Cardiac muscle cell (in vitro differentiated cells and primary cell): ENCODE measurements at regions not wholly inside any gene's neighbourhood (a gene's known extent, or its start where the extent isn't known, plus 50 kb on each side); places are given as distances from the start of the nearest gene placed in this dataset.
"Not testable (repeated sequence)": the region's sequence is repeated elsewhere in the genome, so short reads cannot be mapped to it uniquely, and the experiment has no call there.

Source experiments
- DNase-seq, 2 donors: peaks; one replicate each; pipeline versions ENCODE4 v3.0.0 to v3.0.0-alpha.2; 2010 to 2017; ENCODE audit warnings: low read depth in 1 of 2, low spot score in 1 of 2
- H3K27ac ChIP-seq: fragments of 200-600 bp; sonication (generic); 2 replicates; pipeline ENCODE4 v1.5.1; 2016
- H3K27me3 ChIP-seq: fragments of 200-600 bp; sonication (generic); 2 replicates; pipeline ENCODE4 v1.6.0; 2016; ENCODE audit warnings: control low read depth
- H3K36me3 ChIP-seq: fragments of 200-600 bp; sonication (generic); 2 replicates; pipeline ENCODE4 v1.5.1; 2016; ENCODE audit warnings: control low read depth
- H3K4me1 ChIP-seq: fragments of 200-600 bp; sonication (generic); 2 replicates; pipeline ENCODE4 v1.8.1; 2017; ENCODE audit warnings: low read depth, mild to moderate bottlenecking, mixed run types
- H3K4me3 ChIP-seq: fragments of 200-600 bp; sonication (generic); 2 replicates; pipeline ENCODE4 v1.5.1; 2016; ENCODE audit warnings: mild to moderate bottlenecking
- H3K9me3 ChIP-seq: fragments of 200-600 bp; sonication (generic); 2 replicates; pipeline ENCODE4 v1.5.1; 2017; ENCODE audit warnings: low read depth, mild to moderate bottlenecking, control low read depth
- TF ChIP-seq, protein P1 (sequence below): IDR thresholded peaks from 2 replicates; pipeline ENCODE4 v1.5.1; 2012; ENCODE audit warnings: low read depth, mild to moderate bottlenecking, low read length

DNA sequence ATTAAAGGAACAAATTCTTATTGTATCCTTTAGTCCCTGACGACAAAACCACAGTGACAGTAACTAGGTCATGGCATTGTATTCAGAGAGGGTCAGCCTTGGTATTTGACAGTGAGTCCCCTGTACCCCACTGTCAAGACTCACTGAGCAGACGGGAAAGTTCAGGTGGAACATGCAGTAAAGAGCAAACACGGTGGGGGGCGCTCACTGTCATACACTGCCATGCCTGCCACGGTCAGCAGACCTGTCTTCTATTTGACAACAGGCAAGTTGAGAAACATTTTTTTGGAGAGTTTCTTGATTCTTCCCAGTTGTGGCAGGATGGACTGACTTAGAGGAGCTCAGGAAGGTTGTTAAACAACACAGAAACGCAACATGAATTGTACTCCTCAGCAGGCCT, 681.6 kb downstream of the KCNJ18 start:
- no peaks in the 10 kb centered on the region for H3K4me1 ChIP-seq
- no peak overlapping the region for H3K4me3 ChIP-seq
- no peaks in the 10 kb centered on the region for H3K36me3 ChIP-seq
- TF ChIP-seq, protein P1, sequence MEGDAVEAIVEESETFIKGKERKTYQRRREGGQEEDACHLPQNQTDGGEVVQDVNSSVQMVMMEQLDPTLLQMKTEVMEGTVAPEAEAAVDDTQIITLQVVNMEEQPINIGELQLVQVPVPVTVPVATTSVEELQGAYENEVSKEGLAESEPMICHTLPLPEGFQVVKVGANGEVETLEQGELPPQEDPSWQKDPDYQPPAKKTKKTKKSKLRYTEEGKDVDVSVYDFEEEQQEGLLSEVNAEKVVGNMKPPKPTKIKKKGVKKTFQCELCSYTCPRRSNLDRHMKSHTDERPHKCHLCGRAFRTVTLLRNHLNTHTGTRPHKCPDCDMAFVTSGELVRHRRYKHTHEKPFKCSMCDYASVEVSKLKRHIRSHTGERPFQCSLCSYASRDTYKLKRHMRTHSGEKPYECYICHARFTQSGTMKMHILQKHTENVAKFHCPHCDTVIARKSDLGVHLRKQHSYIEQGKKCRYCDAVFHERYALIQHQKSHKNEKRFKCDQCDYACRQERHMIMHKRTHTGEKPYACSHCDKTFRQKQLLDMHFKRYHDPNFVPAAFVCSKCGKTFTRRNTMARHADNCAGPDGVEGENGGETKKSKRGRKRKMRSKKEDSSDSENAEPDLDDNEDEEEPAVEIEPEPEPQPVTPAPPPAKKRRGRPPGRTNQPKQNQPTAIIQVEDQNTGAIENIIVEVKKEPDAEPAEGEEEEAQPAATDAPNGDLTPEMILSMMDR, result no peak
- no peak overlapping the region for H3K27ac ChIP-seq
- no peak for DNase-seq
- H3K27me3 ChIP-seq, result no peaks in the 10 kb centered on the region
- no peaks in the 10 kb centered on the region for H3K9me3 ChIP-seq

DNA sequence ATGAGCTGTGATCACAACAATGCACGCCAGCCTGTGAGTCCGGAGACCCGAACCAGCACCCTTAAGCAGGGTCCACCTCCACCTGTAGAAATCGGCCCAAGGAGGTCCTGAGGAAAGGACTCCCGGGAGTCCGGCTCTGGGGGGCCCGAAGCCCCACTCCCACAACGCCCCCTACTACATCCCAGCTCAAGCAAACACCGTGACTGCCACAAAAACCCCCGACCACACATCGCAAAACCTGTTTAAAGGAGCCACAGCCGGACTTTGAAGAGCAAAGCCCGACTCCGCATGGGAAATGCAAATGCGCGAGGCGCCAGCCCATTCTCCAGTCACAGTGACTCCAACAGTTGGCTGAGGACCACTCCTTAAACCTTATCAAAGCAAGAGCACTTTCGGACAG, 682.4 kb downstream of the KCNJ18 start:
- no peak for DNase-seq
- H3K9me3 ChIP-seq, result no peaks in the 10 kb centered on the region
- TF ChIP-seq, protein P1, result no peak
- H3K27ac ChIP-seq, result no peak overlapping the region
- no peaks in the 10 kb centered on the region for H3K4me1 ChIP-seq
- no peak overlapping the region for H3K4me3 ChIP-seq
- H3K27me3 ChIP-seq, result no peaks in the 10 kb centered on the region
- H3K36me3 ChIP-seq, result no peaks in the 10 kb centered on the region

DNA sequence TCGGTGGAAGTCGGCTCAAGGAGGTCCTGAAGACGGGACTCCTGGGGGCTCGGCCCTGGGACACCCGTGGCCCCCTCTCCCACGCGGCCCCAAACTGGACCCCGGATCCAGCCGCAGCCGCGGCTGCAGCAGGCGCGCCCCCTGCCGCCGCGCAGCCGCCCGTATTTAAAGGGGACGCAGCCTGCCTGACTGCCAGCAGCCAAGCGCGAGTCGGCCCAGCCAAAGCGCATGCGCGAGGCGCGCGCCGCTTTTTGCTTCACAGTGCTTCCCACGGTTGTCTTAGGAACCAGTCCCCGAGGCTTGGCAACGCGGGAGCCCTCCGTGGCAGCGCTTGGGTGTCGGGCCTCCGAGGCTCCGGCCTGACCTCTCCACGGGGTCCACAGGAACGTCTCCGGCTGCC, 684.4 kb downstream of the KCNJ18 start:
- not testable (repeated sequence) for H3K4me1 ChIP-seq, H3K9me3 ChIP-seq, H3K27ac ChIP-seq, H3K27me3 ChIP-seq, DNase-seq, H3K4me3 ChIP-seq, H3K36me3 ChIP-seq

DNA sequence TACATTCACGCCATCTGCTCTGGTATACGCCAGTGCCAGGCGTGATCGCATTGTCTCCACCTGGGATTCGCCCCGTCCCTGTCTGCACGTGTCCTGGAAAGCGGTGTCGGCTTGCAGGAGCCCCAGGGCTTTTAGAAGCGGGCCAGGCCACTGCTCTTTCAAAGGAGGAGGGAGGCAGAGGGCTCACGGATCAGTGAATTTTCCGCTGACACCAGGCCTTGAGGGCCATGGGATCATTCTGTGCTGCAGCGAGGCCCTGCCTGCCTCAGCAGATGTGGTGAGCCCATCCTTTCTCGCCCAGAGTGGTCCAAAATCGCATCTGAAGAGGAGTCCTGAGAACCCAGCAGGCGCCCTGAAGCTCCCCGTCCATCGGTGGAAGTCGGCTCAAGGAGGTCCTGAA, 686.4 kb downstream of the KCNJ18 start:
- H3K4me1 ChIP-seq, H3K9me3 ChIP-seq, H3K4me3 ChIP-seq, DNase-seq, H3K36me3 ChIP-seq, H3K27ac ChIP-seq, H3K27me3 ChIP-seq: not testable (repeated sequence)

DNA sequence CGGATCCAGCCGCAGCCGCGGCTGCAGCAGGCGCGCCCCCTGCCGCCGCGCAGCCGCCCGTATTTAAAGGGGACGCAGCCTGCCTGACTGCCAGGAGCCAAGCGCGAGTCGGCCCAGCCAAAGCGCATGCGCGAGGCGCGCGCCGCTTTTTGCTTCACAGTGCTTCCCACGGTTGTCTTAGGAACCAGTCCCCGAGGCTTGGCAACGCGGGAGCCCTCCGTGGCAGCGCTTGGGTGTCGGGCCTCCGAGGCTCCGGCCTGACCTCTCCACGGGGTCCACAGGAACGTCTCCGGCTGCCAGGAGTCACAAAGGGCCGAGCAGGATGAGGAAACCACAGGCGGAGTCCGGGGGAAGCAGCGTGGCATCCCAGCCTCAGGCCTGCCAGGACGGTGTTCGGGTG, 689.3 kb downstream of the KCNJ18 start:
- not testable (repeated sequence) for H3K9me3 ChIP-seq, H3K36me3 ChIP-seq, H3K4me1 ChIP-seq, H3K27ac ChIP-seq, H3K27me3 ChIP-seq, H3K4me3 ChIP-seq, DNase-seq

DNA sequence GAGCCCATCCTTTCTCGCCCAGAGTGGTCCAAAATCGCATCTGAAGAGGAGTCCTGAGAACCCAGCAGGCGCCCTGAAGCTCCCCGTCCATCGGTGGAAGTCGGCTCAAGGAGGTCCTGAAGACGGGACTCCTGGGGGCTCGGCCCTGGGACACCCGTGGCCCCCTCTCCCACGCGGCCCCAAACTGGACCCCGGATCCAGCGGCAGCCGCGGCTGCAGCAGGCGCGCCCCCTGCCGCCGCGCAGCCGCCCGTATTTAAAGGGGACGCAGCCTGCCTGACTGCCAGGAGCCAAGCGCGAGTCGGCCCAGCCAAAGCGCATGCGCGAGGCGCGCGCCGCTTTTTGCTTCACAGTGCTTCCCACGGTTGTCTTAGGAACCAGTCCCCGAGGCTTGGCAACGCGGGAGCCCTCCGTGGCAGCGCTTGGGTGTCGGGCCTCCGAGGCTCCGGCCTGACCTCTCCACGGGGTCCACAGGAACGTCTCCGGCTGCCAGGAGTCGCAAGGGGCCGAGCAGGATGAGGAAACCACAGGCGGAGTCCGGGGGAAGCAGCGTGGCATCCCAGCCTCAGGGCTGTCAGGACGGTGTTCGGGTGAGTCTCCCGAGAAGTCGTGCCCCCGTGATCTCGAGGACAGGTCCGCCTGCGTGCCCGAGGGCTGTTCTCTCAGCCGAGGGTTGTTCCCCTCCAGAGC, 691.6 kb downstream of the KCNJ18 start:
- not testable (repeated sequence) for DNase-seq, H3K9me3 ChIP-seq, H3K4me3 ChIP-seq

DNA sequence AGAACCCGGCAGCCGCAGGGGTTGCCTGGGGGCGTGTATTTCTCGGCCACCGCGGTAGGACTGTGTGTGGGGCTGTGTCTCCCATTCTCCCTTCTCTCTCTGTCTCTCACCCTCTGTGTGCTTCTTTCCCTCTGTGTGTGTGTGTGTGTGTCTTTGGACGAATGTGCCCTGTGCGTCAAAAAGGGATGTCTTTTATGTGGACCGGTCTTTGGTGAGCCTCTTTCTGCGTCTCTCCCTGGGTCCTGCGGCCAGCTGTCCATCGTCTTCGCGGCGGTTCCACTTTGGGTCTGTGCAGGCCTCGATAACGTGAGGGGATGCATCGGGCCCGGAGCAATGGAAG, 692.1 kb downstream of the KCNJ18 start:
- H3K36me3 ChIP-seq, H3K9me3 ChIP-seq, H3K4me3 ChIP-seq, H3K27me3 ChIP-seq, H3K4me1 ChIP-seq, DNase-seq, H3K27ac ChIP-seq: not testable (repeated sequence)

More for the DNA sequence above, 691.6 kb downstream of the KCNJ18 start:
- H3K36me3 ChIP-seq, H3K27ac ChIP-seq, H3K4me1 ChIP-seq, H3K27me3 ChIP-seq: not testable (repeated sequence)

DNA sequence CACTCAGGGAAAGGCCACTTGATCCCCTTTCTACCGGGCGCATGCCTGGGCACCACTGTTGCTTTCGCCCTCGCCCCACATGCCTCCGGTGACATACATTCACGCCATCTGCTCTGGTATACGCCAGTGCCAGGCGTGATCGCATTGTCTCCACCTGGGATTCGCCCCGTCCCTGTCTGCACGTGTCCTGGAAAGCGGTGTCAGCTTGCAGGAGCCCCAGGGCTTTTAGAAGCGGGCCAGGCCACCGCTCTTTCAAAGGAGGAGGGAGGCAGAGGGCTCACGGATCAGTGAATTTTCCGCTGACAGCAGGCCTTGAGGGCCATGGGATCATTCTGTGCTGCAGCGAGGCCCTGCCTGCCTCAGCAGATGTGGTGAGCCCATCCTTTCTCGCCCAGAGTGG, 706.1 kb downstream of the KCNJ18 start:
- not testable (repeated sequence) for H3K36me3 ChIP-seq, H3K4me3 ChIP-seq, H3K4me1 ChIP-seq, H3K27ac ChIP-seq, H3K27me3 ChIP-seq, H3K9me3 ChIP-seq, DNase-seq

DNA sequence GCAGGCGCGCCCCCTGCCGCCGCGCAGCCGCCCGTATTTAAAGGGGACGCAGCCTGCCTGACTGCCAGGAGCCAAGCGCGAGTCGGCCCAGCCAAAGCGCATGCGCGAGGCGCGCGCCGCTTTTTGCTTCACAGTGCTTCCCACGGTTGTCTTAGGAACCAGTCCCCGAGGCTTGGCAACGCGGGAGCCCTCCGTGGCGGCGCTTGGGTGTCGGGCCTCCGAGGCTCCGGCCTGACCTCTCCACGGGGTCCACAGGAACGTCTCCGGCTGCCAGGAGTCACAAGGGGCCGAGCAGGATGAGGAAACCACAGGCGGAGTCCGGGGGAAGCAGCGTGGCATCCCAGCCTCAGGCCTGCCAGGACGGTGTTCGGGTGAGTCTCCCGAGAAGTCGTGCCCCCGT, 706.7 kb downstream of the KCNJ18 start:
- H3K4me1 ChIP-seq, H3K36me3 ChIP-seq, H3K27ac ChIP-seq, H3K9me3 ChIP-seq, H3K27me3 ChIP-seq, H3K4me3 ChIP-seq, DNase-seq: not testable (repeated sequence)

DNA sequence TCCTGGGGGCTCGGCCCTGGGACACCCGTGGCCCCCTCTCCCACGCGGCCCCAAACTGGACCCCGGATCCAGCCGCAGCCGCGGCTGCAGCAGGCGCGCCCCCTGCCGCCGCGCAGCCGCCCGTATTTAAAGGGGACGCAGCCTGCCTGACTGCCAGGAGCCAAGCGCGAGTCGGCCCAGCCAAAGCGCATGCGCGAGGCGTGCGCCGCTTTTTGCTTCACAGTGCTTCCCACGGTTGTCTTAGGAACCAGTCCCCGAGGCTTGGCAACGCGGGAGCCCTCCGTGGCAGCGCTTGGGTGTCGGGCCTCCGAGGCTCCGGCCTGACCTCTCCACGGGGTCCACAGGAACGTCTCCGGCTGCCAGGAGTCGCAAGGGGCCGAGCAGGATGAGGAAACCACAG, 712.8 kb downstream of the KCNJ18 start:
- not testable (repeated sequence) for H3K4me3 ChIP-seq, DNase-seq, H3K4me1 ChIP-seq, H3K27ac ChIP-seq, H3K9me3 ChIP-seq, H3K36me3 ChIP-seq, H3K27me3 ChIP-seq
